SH-SY5Y (cell line): ENCODE measurements at regions not wholly inside any gene's neighbourhood (a gene's known extent, or its start where the extent isn't known, plus 50 kb on each side); places are given as distances from the start of the nearest gene placed in this dataset.

Experiments
- GATA2 ChIP-seq: IDR thresholded peaks from 2 replicates; pipeline ENCODE4 v1.6.1; 2011; ENCODE audit warnings: mild to moderate bottlenecking, low read depth, low read length
- GATA3 ChIP-seq: IDR thresholded peaks from 2 replicates; pipeline ENCODE4 v1.6.1; 2011; ENCODE audit warnings: low read depth, mild to moderate bottlenecking, low read length, moderate library complexity

GRCh38 chr2:77737236-77737635 is 215.1 kb upstream of the LRRTM4 start:
- no peak for TF ChIP-seq GATA2
- TF ChIP-seq GATA3: no peak
